H1 (cell line): ENCODE measurements at regions not wholly inside any gene's neighbourhood (a gene's known extent, or its start where the extent isn't known, plus 50 kb on each side); places are given as distances from the start of the nearest gene placed in this dataset.

Experiments used
- CTCF ChIA-PET: fragments of 300-600 bp; sonication (Branson Sonifier 250); formaldehyde crosslinking; loops from one replicate; lab custom pipeline; 2021; ENCODE audit not compliant: partially characterized antibody; lab: Charles Lee
- POLR2A ChIA-PET: fragments of 300-600 bp; sonication (Branson Sonifier 250); formaldehyde crosslinking; loops from one replicate; lab custom pipeline; 2021; ENCODE audit warnings: inconsistent platforms; ENCODE audit not compliant: partially characterized antibody; lab: Charles Lee
- DNase-seq, 2 experiments: peaks; one replicate each; pipeline versions ENCODE4 v3.0.0 to v3.0.0-alpha.2; 2010 to 2022; ENCODE audit warnings: low spot score in 2 of 2, low read depth in 1 of 2, mixed read lengths in 1 of 2
- FAIRE-seq: peaks from 2 replicates; lab custom pipeline; 2011; peaks lifted over from hg19 to GRCh38; lab: Jason Lieb, UNC
- H2AFZ ChIP-seq: 2 replicates; pipeline ENCODE4 v1.8.1; 2012; ENCODE audit warnings: low read length, inconsistent platforms
- H2AK5ac ChIP-seq: 2 replicates; pipeline ENCODE4 v1.6.1; 2013; ENCODE audit warnings: low read depth, low read length
- H2BK120ac ChIP-seq: replicated peaks from 2 replicates; pipeline ENCODE3; 2013; ENCODE audit warnings: low read depth, low read length, inconsistent platforms
- H2BK12ac ChIP-seq: 2 replicates; pipeline ENCODE4 v1.6.1; 2013; ENCODE audit warnings: low read depth, low read length
- H2BK15ac ChIP-seq: 2 replicates; pipeline ENCODE4 v1.6.1; 2013; ENCODE audit warnings: low read length
- H2BK20ac ChIP-seq: 2 replicates; pipeline ENCODE4 v1.6.1; 2013; ENCODE audit warnings: low read length
- H2BK5ac ChIP-seq: 2 replicates; pipeline ENCODE4 v1.6.1; 2013; ENCODE audit warnings: low read depth, low read length
- H3K14ac ChIP-seq: 2 replicates; pipeline ENCODE4 v1.6.1; 2013; ENCODE audit warnings: inconsistent platforms; ENCODE audit not compliant: insufficient read length
- H3K18ac ChIP-seq: 2 replicates; pipeline ENCODE4 v1.6.1; 2013; ENCODE audit warnings: low read length; ENCODE audit errors: extremely low read depth
- H3K23ac ChIP-seq: 2 replicates; pipeline ENCODE4 v1.6.1; 2013; ENCODE audit warnings: inconsistent platforms; ENCODE audit not compliant: insufficient read length
- H3K23me2 ChIP-seq: 2 replicates; pipeline ENCODE4 v1.6.1; 2013; ENCODE audit warnings: low read depth, low read length
- H3K27ac ChIP-seq: 2 replicates; pipeline ENCODE4 v1.6.1; 2011; ENCODE audit warnings: low read depth, low read length, inconsistent platforms
- H3K27me3 ChIP-seq, 4 experiments: replicated peaks in 1 of 4; 1 replicate in 1 of 4; 2 replicates in 3 of 4; pipeline versions ENCODE4 v1.6.1 to v1.8.1; 2011 to 2013; ENCODE audit warnings: low read length in 3 of 4, mild to moderate bottlenecking in 3 of 4, inconsistent platforms in 2 of 4, mixed read lengths in 2 of 4, moderate library complexity in 1 of 4; ENCODE audit not compliant: control insufficient read depth in 3 of 4, insufficient read depth in 3 of 4; ENCODE audit errors: extremely low read depth in 1 of 4
- H3K36me3 ChIP-seq, 4 experiments: 2 replicates each; pipeline versions ENCODE4 v1.6.1 to v1.8.1; 2011 to 2013; ENCODE audit warnings: mild to moderate bottlenecking in 4 of 4, low read length in 3 of 4, moderate library complexity in 2 of 4, control low read depth in 1 of 4, inconsistent platforms in 1 of 4; ENCODE audit not compliant: insufficient read depth in 4 of 4, control insufficient read depth in 2 of 4
- H3K4ac ChIP-seq: replicated peaks from 2 replicates; pipeline ENCODE3; 2013; ENCODE audit warnings: low read length, low read depth, mixed read lengths, inconsistent platforms; ENCODE audit not compliant: insufficient read length
- H3K4me1 ChIP-seq, 4 experiments: replicated peaks in 1 of 4; 1 replicate in 1 of 4; 2 replicates in 3 of 4; pipeline versions ENCODE4 v1.6.1 to v1.8.1; 2011 to 2013; ENCODE audit warnings: low read length in 3 of 4, inconsistent platforms in 2 of 4, mixed read lengths in 1 of 4; ENCODE audit not compliant: insufficient read depth in 4 of 4, control insufficient read depth in 3 of 4
- H3K4me2 ChIP-seq, 2 experiments: 2 replicates each; pipeline versions ENCODE4 v1.6.1 to v1.8.1; 2011 to 2013; ENCODE audit warnings: low read depth in 2 of 2, low read length in 2 of 2, control low read depth in 1 of 2, inconsistent platforms in 1 of 2, mild to moderate bottlenecking in 1 of 2; ENCODE audit not compliant: insufficient read depth in 1 of 2
- H3K4me3 ChIP-seq, 4 experiments: fragments of 200-600, 300-600 bp in 1 of 4; sonication (generic), shearing (Covaris generic), sonication (Bioruptor Twin) in 1 of 4; 2 replicates each; pipeline versions ENCODE4 v1.5.1 to v1.8.1; 2011 to 2016; ENCODE audit warnings: low read length in 4 of 4, low read depth in 3 of 4, control low read depth in 2 of 4, inconsistent platforms in 2 of 4, mild to moderate bottlenecking in 2 of 4, mixed read lengths in 1 of 4, moderate library complexity in 1 of 4; ENCODE audit not compliant: insufficient read depth in 2 of 4; ENCODE audit errors: extremely low read depth in 1 of 4
- H3K56ac ChIP-seq: replicated peaks from 2 replicates; pipeline ENCODE3; 2013; ENCODE audit warnings: low read depth, mild to moderate bottlenecking, mixed read lengths, low read length, inconsistent platforms; ENCODE audit not compliant: insufficient read length
- H3K79me1 ChIP-seq: 2 replicates; pipeline ENCODE4 v1.6.1; 2013; ENCODE audit warnings: low read depth, low read length, control low read depth
- H3K79me2 ChIP-seq, 2 experiments: 2 replicates each; pipeline versions ENCODE4 v1.6.1 to v1.8.1; 2012 to 2013; ENCODE audit warnings: low read length in 2 of 2, mild to moderate bottlenecking in 2 of 2, inconsistent platforms in 1 of 2; ENCODE audit not compliant: insufficient read depth in 2 of 2, control insufficient read depth in 1 of 2
- H3K9ac ChIP-seq, 4 experiments: replicated peaks in 1 of 4; 1 replicate in 1 of 4; 2 replicates in 3 of 4; pipeline versions ENCODE4 v1.6.1 to v1.8.1; 2011 to 2013; ENCODE audit warnings: low read depth in 3 of 4, low read length in 3 of 4, control low read depth in 2 of 4, mild to moderate bottlenecking in 2 of 4, moderate library complexity in 2 of 4, inconsistent platforms in 1 of 4; ENCODE audit errors: extremely low read depth in 1 of 4
- H3K9me3 ChIP-seq, 2 experiments: 2 replicates each; pipeline versions ENCODE4 v1.6.1 to v1.8.1; 2012 to 2013; ENCODE audit warnings: mild to moderate bottlenecking in 2 of 2, moderate library complexity in 2 of 2, control low read depth in 1 of 2, inconsistent platforms in 1 of 2, low read depth in 1 of 2, low read length in 1 of 2, mixed read lengths in 1 of 2; ENCODE audit not compliant: insufficient read depth in 2 of 2
- H4K20me1 ChIP-seq, 2 experiments: replicated peaks in 1 of 2; 2 replicates each; pipeline versions ENCODE3 to v1.8.1; 2011 to 2013; ENCODE audit warnings: inconsistent platforms in 2 of 2, low read length in 2 of 2, mild to moderate bottlenecking in 1 of 2; ENCODE audit not compliant: insufficient read depth in 2 of 2, control insufficient read depth in 1 of 2
- H4K5ac ChIP-seq: 2 replicates; pipeline ENCODE4 v1.6.1; 2013; ENCODE audit warnings: low read length, low read depth, mixed read lengths, inconsistent platforms; ENCODE audit not compliant: insufficient read length
- H4K8ac ChIP-seq: 2 replicates; pipeline ENCODE4 v1.8.0; 2013; ENCODE audit warnings: mild to moderate bottlenecking, moderate library complexity, low read length, inconsistent platforms; ENCODE audit not compliant: insufficient read depth; ENCODE audit errors: extremely low read depth
- H4K91ac ChIP-seq: replicated peaks from 2 replicates; pipeline ENCODE3; 2013; ENCODE audit warnings: low read length, mixed read lengths, inconsistent platforms; ENCODE audit not compliant: insufficient read length
- ASH2L ChIP-seq: fragments of 200-600, 300-600 bp; sonication (generic); IDR thresholded peaks from one replicate; pipeline ENCODE4 v1.7.1; 2017; ENCODE audit warnings: low read length
- EZH2 ChIP-seq: fragments of 200-600 bp; sonication (generic); IDR thresholded peaks from 2 replicates; pipeline ENCODE4 v1.7.1; 2012; ENCODE audit warnings: low read depth, mild to moderate bottlenecking, moderate library complexity, low read length, inconsistent platforms; ENCODE audit not compliant: severe bottlenecking
- PHF8 ChIP-seq: fragments of 200-600 bp; sonication (generic); conservative IDR thresholded peaks from 2 replicates; pipeline ENCODE4 v1.7.1; 2012; ENCODE audit warnings: low read depth, mild to moderate bottlenecking, inconsistent platforms, low read length, moderate library complexity
- POLR2AphosphoS5 ChIP-seq: IDR thresholded peaks from 2 replicates; pipeline ENCODE4 v1.6.1; 2011; ENCODE audit warnings: low read depth, low read length
- RXRA ChIP-seq: IDR thresholded peaks from 2 replicates; pipeline ENCODE4 v1.6.1; 2011; ENCODE audit warnings: low read depth, mild to moderate bottlenecking, low read length, moderate library complexity; ENCODE audit not compliant: insufficient read depth
- TAF7 ChIP-seq: optimal IDR thresholded peaks from 2 replicates; pipeline ENCODE3; 2011; ENCODE audit warnings: low read depth, mild to moderate bottlenecking, inconsistent platforms, low read length, moderate library complexity, borderline replicate concordance
- TBP ChIP-seq: IDR thresholded peaks from 2 replicates; pipeline ENCODE4 v1.6.1; 2011; ENCODE audit warnings: low read depth, low read length, improper control_type of control experiment
- WGBS, 2 experiments: shearing (Covaris generic) in 1 of 2; methylation state at CpG; one replicate each; pipeline versions ENCODE4 v1.1.6 to v1.1.7; 2013 to 2015; ENCODE audit warnings: low lambda C conversion rate in 2 of 2, mixed read lengths in 2 of 2, inconsistent platforms in 1 of 2, low coverage in 1 of 2, missing lambda C conversion rate in 1 of 2; ENCODE audit not compliant: insufficient replicate concordance in 2 of 2, insufficient coverage in 1 of 2, insufficient read length in 1 of 2; ENCODE audit errors: extremely low coverage in 1 of 2, missing lambda C conversion rate in 1 of 2; 5-methylcytosine and 5-hydroxymethylcytosine counted together
- TF ChIP-seq, protein P1 (sequence below), 3 experiments: IDR thresholded peaks; 1 replicate in 2 of 3; 2 replicates in 1 of 3; pipeline versions ENCODE4 v1.5.1 to v1.6.1; 2011; ENCODE audit warnings: low read length in 3 of 3, mild to moderate bottlenecking in 3 of 3, inconsistent platforms in 2 of 3, low read depth in 1 of 3, moderate library complexity in 1 of 3; ENCODE audit not compliant: insufficient read depth in 1 of 3; ENCODE audit errors: control extremely low read depth in 1 of 3

DNA sequence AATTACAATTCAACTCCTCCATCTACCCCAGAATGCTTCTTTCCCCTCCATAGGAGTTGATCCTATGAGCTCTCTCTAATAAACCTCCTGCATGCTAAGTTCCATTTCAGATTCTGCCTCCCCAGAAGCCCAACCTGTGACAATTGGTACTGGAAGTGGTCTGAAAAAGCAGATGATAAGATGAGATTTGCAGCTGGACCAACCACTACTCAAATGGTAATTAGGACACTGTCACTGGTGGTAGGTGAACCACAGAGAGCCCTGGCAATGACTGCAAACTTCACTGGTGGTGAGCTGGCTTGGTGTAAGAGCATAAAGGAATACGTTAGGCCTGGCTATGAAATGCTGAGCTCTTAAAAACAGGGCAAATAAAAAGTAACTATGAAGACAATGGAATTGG, 112.6 kb downstream of the ESM1 start:
- Histone ChIP-seq H3K23me2 (no peaks in the 10 kb centered on the region), H3K4ac (no peak overlapping the region), H2BK120ac (no peak overlapping the region), H3K9me3 (no peaks in the 10 kb centered on the region), H2BK12ac (no peak overlapping the region), H4K5ac (no peak overlapping the region), H3K9ac (no peak overlapping the region), H3K27ac (no peak overlapping the region), H3K27me3 (peaks cover 0 to 1% (median 0%) of the 10 kb centered on the region in 4 experiments; a peak in 1 of 7 replicates), H2AFZ (no peak overlapping the region), H2BK20ac (no peak overlapping the region), H3K56ac (no peak overlapping the region), H3K4me1 (peaks cover 0 to 6% (median 0%) of the 10 kb centered on the region in 4 experiments; a peak in 1 of 7 replicates), H2AK5ac (no peak overlapping the region), H3K79me2 (no peaks in the 10 kb centered on the region), H3K36me3 (no peaks in the 10 kb centered on the region; a peak in 1 of 8 replicates), H3K4me3 (no peak overlapping the region), H2BK5ac (no peak overlapping the region), H4K20me1 (no peaks in the 10 kb centered on the region), H2BK15ac (no peak overlapping the region), H3K4me2 (no peak overlapping the region), H3K18ac (no peak overlapping the region), H4K8ac (no peak overlapping the region), H4K91ac (no peak overlapping the region), H3K23ac (no peak overlapping the region), H3K14ac (no peak overlapping the region), H3K79me1 (no peaks in the 10 kb centered on the region)
- FAIRE-seq (no peak), DNase-seq (no peak)
- TF ChIP-seq EZH2, result no peak
- TF ChIP-seq PHF8, result no peak
- no peak for TF ChIP-seq ASH2L
- TF ChIP-seq POLR2AphosphoS5, result no peak
- TF ChIP-seq, protein P1, sequence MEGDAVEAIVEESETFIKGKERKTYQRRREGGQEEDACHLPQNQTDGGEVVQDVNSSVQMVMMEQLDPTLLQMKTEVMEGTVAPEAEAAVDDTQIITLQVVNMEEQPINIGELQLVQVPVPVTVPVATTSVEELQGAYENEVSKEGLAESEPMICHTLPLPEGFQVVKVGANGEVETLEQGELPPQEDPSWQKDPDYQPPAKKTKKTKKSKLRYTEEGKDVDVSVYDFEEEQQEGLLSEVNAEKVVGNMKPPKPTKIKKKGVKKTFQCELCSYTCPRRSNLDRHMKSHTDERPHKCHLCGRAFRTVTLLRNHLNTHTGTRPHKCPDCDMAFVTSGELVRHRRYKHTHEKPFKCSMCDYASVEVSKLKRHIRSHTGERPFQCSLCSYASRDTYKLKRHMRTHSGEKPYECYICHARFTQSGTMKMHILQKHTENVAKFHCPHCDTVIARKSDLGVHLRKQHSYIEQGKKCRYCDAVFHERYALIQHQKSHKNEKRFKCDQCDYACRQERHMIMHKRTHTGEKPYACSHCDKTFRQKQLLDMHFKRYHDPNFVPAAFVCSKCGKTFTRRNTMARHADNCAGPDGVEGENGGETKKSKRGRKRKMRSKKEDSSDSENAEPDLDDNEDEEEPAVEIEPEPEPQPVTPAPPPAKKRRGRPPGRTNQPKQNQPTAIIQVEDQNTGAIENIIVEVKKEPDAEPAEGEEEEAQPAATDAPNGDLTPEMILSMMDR (IDR thresholded peaks at IDR 0.05; ENCODE audit: control extremely low read depth in 1 of 3, insufficient read depth in 1 of 3, low read depth in 1 of 3, low read length in 3 of 3), result no peak
- TF ChIP-seq RXRA, result no peak
- no peak for TF ChIP-seq TAF7
- no peak for TF ChIP-seq TBP
- ChIA-PET POLR2A (no interaction called here), CTCF (interaction anchor here (0.8 to 2.3 kb wide), 11 partner anchors 9 to 356 kb away, joined by 3 to 9 read pairs (median 4); partner anchors contain the start of gene SNX18)
- 82% methylated on average over 1 of the region's 1 CpG; no CpG with 5 or more reads in 1 of the 2 experiments for WGBS, 2 experiments
